ENCODE measurements at regions not wholly inside any gene's neighbourhood (a gene's known extent, or its start where the extent isn't known, plus 50 kb on each side); places are given as distances from the start of the nearest gene placed in this dataset.

GRCh38 chr2:187819624-187820023 is 265.4 kb upstream of the TFPI start:
- TF ChIP-seq GATA2 (IDR thresholded peaks at IDR 0.05; ENCODE audit: low read depth, low read length) (no peak), GATA3 (IDR thresholded peaks at IDR 0.05; ENCODE audit: low read depth, low read length) (no peak)

Measured in SH-SY5Y (cell line).